ENCODE measurements at regions not wholly inside any gene's neighbourhood (a gene's known extent, or its start where the extent isn't known, plus 50 kb on each side); places are given as distances from the start of the nearest gene placed in this dataset.

GRCh38 chr1:168826269-168826668 is 97.3 kb upstream of the DPT start:
- Histone ChIP-seq H3K27ac (ENCODE audit: low read depth, low read length, poor library complexity, severe bottlenecking) (no peak overlapping the region), H3K9me3 (ENCODE audit: low read depth, low read length, poor library complexity, severe bottlenecking) (no peaks in the 10 kb centered on the region), H3K4me3 (ENCODE audit: low read depth, low read length, poor library complexity, severe bottlenecking) (no peak overlapping the region), H3K4me1 (ENCODE audit: insufficient read depth, low read length, poor library complexity, severe bottlenecking) (peaks cover 11% of the 10 kb centered on the region), H3K27me3 (replicated peaks; ENCODE audit: insufficient read depth, low read depth, low read length, poor library complexity) (no peaks in the 10 kb centered on the region), H3K36me3 (ENCODE audit: insufficient read depth, low read length, poor library complexity, severe bottlenecking) (no peaks in the 10 kb centered on the region)
- TF ChIP-seq, protein P1, sequence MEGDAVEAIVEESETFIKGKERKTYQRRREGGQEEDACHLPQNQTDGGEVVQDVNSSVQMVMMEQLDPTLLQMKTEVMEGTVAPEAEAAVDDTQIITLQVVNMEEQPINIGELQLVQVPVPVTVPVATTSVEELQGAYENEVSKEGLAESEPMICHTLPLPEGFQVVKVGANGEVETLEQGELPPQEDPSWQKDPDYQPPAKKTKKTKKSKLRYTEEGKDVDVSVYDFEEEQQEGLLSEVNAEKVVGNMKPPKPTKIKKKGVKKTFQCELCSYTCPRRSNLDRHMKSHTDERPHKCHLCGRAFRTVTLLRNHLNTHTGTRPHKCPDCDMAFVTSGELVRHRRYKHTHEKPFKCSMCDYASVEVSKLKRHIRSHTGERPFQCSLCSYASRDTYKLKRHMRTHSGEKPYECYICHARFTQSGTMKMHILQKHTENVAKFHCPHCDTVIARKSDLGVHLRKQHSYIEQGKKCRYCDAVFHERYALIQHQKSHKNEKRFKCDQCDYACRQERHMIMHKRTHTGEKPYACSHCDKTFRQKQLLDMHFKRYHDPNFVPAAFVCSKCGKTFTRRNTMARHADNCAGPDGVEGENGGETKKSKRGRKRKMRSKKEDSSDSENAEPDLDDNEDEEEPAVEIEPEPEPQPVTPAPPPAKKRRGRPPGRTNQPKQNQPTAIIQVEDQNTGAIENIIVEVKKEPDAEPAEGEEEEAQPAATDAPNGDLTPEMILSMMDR (conservative IDR thresholded peaks at IDR 0.05; ENCODE audit: low read depth, low read length) = no peak
- no peak for TF ChIP-seq EZH2 (IDR thresholded peaks at IDR 0.05; ENCODE audit: borderline replicate concordance, low read depth, low read length, poor library complexity, severe bottlenecking)
- DNase-seq (ENCODE audit: low spot score) = no peak
- no TSS peak for BruUV-seq (replicated peaks)
- intact Hi-C loops (cut with micrococcal nuclease; ENCODE audit: unreplicated experiment) = no loop called here
- CTCF ChIA-PET = no interaction called here
- POLR2A ChIA-PET (ENCODE audit: low non-redundant PET) = no interaction called here

DNA sequence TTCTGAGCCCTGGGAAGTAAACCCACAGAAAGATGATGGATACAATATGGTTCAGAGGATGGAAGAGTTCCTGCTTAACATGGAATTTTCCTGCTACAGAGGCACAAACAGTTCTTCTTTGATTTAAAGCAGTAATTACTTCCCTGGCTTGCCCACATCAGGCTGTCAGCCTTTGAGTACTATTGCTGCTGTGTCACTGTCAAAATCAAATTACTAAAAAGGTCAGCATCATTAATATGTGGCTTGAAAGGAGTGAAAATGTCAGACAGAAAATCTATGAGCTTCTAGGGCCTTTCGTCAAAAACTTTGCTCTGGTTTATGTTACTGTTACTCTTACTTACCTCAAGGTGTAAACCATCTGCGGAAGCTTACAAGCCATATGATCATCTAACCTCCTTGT is 98.6 kb upstream of the DPT start:
- POLR2A ChIA-PET (ENCODE audit: low non-redundant PET) = no interaction called here
- intact Hi-C loops (cut with micrococcal nuclease; ENCODE audit: unreplicated experiment) = no loop called here
- no peaks in the 10 kb centered on the region for H3K27me3 ChIP-seq (replicated peaks; ENCODE audit: insufficient read depth, low read depth, low read length, poor library complexity)
- no peak overlapping the region for H3K4me3 ChIP-seq (ENCODE audit: low read depth, low read length, poor library complexity, severe bottlenecking)
- no peak for TF ChIP-seq EZH2 (IDR thresholded peaks at IDR 0.05; ENCODE audit: borderline replicate concordance, low read depth, low read length, poor library complexity, severe bottlenecking)
- TF ChIP-seq, protein P1 (conservative IDR thresholded peaks at IDR 0.05; ENCODE audit: low read depth, low read length) = no peak
- no TSS peak for BruUV-seq (replicated peaks)
- H3K27ac ChIP-seq (ENCODE audit: low read depth, low read length, poor library complexity, severe bottlenecking) = no peak overlapping the region
- H3K4me1 ChIP-seq (ENCODE audit: insufficient read depth, low read length, poor library complexity, severe bottlenecking) = peaks cover 16% of the 10 kb centered on the region
- no peaks in the 10 kb centered on the region for H3K9me3 ChIP-seq (ENCODE audit: low read depth, low read length, poor library complexity, severe bottlenecking)
- no peaks in the 10 kb centered on the region for H3K36me3 ChIP-seq (ENCODE audit: insufficient read depth, low read length, poor library complexity, severe bottlenecking)
- CTCF ChIA-PET = no interaction called here
- no peak for DNase-seq (ENCODE audit: low spot score)

DNA sequence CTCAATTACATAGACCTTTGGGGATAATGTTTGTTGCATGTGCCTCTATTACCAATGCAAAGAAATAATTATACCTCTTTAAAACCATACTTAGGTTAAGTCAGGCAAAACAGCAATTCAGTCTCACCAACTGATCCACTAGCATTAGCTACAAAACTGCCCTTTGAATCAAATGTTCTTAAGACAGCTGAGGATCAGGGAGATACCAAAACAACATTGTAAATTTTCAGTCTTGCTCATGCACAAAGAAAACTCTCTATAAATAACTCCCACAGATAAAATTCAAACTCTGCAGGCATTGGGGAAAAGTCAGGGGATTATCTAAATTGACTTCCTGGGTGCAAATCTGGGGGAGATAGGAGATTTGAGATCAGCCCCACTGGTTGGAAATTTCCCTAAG is 100.9 kb upstream of the DPT start:
- no peaks in the 10 kb centered on the region for H3K36me3 ChIP-seq (ENCODE audit: insufficient read depth, low read length, poor library complexity, severe bottlenecking)
- ChIA-PET POLR2A (ENCODE audit: low non-redundant PET) (no interaction called here), CTCF (no interaction called here)
- H3K27me3 ChIP-seq (replicated peaks; ENCODE audit: insufficient read depth, low read depth, low read length, poor library complexity) = no peaks in the 10 kb centered on the region
- H3K27ac ChIP-seq (ENCODE audit: low read depth, low read length, poor library complexity, severe bottlenecking) = no peak overlapping the region
- H3K9me3 ChIP-seq (ENCODE audit: low read depth, low read length, poor library complexity, severe bottlenecking) = no peaks in the 10 kb centered on the region
- intact Hi-C loops (cut with micrococcal nuclease; ENCODE audit: unreplicated experiment) = loop anchor here (10.0 kb wide), 1 partner anchor 275 kb away; the partner anchor contains the start of gene ATP1B1
- TF ChIP-seq EZH2 (IDR thresholded peaks at IDR 0.05; ENCODE audit: borderline replicate concordance, low read depth, low read length, poor library complexity, severe bottlenecking) = no peak
- TF ChIP-seq, protein P1 (conservative IDR thresholded peaks at IDR 0.05; ENCODE audit: low read depth, low read length) = no peak
- DNase-seq (ENCODE audit: low spot score) = peak; percentile 5
- H3K4me1 ChIP-seq (ENCODE audit: insufficient read depth, low read length, poor library complexity, severe bottlenecking) = peaks cover 37% of the 10 kb centered on the region
- no peak overlapping the region for H3K4me3 ChIP-seq (ENCODE audit: low read depth, low read length, poor library complexity, severe bottlenecking)
- BruUV-seq (replicated peaks) = no TSS peak
